ENCODE measurements at regions not wholly inside any gene's neighbourhood (a gene's known extent, or its start where the extent isn't known, plus 50 kb on each side); places are given as distances from the start of the nearest gene placed in this dataset.
"Not testable (repeated sequence)": the region's sequence is repeated elsewhere in the genome, so short reads cannot be mapped to it uniquely, and the experiment has no call there.

DNA sequence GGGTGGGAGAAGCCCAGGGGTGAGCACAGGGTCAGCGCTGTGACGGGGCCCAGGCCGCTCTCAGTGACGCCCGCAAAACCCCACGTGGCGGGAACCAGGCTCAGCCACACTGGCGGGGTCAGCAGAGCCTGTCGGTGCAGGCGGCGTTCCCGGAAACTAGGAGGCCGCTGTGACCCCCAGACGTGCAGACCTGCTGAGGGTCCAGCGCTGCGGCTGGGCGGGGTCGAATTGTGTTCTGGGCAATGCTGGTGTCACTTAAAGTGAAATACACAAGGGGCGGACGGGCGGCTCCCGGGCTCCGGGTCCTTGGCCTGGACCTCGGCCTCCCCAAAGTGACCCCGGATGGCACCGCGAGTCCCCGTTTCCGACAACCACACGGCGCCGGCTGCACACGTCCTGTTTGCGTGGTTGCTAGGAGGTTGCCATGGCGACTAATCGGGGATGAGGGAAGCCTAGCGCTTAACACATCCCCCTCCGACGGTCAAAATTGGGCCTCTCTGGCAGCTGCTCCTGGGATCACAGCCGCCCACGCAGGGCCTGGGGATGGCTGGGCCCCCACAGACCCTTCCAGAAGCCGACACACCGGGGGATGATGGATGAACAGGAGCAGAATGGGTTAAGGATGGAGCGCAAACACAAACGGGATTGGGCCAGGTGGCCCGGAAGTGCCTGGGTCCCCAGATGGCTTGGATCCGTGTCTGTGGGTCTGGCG, 81.7 kb upstream of the PRR5 start (continued):
- no peak for TF ChIP-seq BHLHE40 (IDR thresholded peaks at IDR 0.05; ENCODE audit: low read depth, low read length)

- H3K4me3 ChIP-seq (ENCODE audit: insufficient read depth, low read depth, low read length); H3K23ac ChIP-seq (ENCODE audit: low read depth, low read length); H3K4me2 ChIP-seq (ENCODE audit: low read depth, low read length); DNase-seq; H4K5ac ChIP-seq (ENCODE audit: low read depth, low read length); dilution Hi-C loops (cut with HindIII; ENCODE audit: low sequenced_read_pairs, unreplicated experiment); H3K36me3 ChIP-seq (ENCODE audit: control insufficient read depth, insufficient read depth, low read length); H2BK15ac ChIP-seq (ENCODE audit: low read depth, low read length); H3K79me1 ChIP-seq (ENCODE audit: low read depth in 1 of 2, low read length in 2 of 2); H3K9me3 ChIP-seq (ENCODE audit: control insufficient read depth, insufficient read depth, low read length); CTCF ChIA-PET; POLR2A ChIA-PET (ENCODE audit: unreplicated experiment); H3K27ac ChIP-seq (ENCODE audit: insufficient read depth, low read length); H3K56ac ChIP-seq (ENCODE audit: extremely low read depth, insufficient read depth, low read length); H3K18ac ChIP-seq (ENCODE audit: low read depth, low read length); H3K27me3 ChIP-seq (ENCODE audit: control insufficient read depth, insufficient read depth, low read length); H3K4me1 ChIP-seq (ENCODE audit: control insufficient read depth, insufficient read depth, low read length); H4K91ac ChIP-seq (ENCODE audit: insufficient read depth, low read depth, low read length); H4K20me1 ChIP-seq (ENCODE audit: insufficient read depth, low read length); H3K9ac ChIP-seq (ENCODE audit: low read depth, low read length); H2BK120ac ChIP-seq (ENCODE audit: low read depth, low read length); BruUV-seq (replicated peaks); H2BK20ac ChIP-seq (ENCODE audit: low read depth, low read length); ATAC-seq (ENCODE audit: low read depth); H3K14ac ChIP-seq (replicated peaks; ENCODE audit: low read depth, low read length): not testable (repeated sequence)
- H2BK5ac ChIP-seq (ENCODE audit: low read depth, low read length, poor library complexity, severe bottlenecking) = peak overlapping the region; percentile 68
- 87 to 100% methylated on average over 1 to 7 of the region's 16 CpGs for WGBS, 2 experiments (ENCODE audit: extremely low coverage in 2 of 2, insufficient read length in 1 of 2)
- H4K8ac ChIP-seq (ENCODE audit: low read depth in 2 of 2, low read length in 2 of 2) = 0 out of 4 replicates have a peak overlapping the region, but pooled peaks of 1 of the 2 experiments have one; percentile 10
- peak overlapping the region; percentile 42 for H2AK9ac ChIP-seq (replicated peaks; ENCODE audit: low read depth, low read length, poor library complexity)
- in situ Hi-C loops (cut with MboI; ENCODE audit: low sequenced_read_pairs) = loop anchor here (5.0 to 10.0 kb wide), 2 partner anchors 305 to 532 kb away; partner anchors contain the start of gene SHISAL1
- H2AK5ac ChIP-seq (ENCODE audit: low read depth, low read length) = peak overlapping the region; percentile 96
- intact Hi-C loops (cut with micrococcal nuclease) = loop anchor here (5.0 kb wide), 2 partner anchors 122 to 267 kb away; partner anchors contain the start of gene RTL6
- peak overlapping the region; percentile 61; the same call in 1 of the 2 replicates for H3K4ac ChIP-seq (ENCODE audit: low read depth, low read length)
- H2AFZ ChIP-seq (replicated peaks; ENCODE audit: low read length, poor library complexity) = peak overlapping the region; percentile 71
- peaks cover 12% of the 10 kb centered on the region for H3K9me1 ChIP-seq (ENCODE audit: insufficient read depth, low read length)
Measured at GRCh38 chr22:44619560-44620128, 82.4 kb upstream of the PRR5 start.

DNA sequence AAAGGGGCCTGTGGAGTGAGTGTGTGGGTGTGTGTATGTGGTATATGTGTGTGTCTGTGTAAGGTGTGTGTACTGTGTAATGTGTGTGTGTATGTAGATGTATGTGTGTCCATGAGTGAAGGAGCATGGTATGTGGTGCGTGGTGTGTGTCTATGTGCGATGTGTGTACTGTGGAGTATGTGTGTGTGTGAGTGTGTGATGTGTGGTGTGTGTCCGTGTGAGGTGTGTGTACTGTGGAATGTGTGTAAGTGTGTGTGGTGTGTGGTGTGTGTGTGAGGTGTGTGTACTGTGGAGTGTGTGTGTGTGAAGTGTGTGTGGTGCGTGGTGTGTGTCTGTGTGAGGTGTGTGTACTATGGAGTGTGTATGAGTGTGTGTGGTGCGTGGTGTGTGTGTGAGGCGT, 83.1 kb upstream of the PRR5 start:
- DNase-seq; H3K56ac ChIP-seq (ENCODE audit: extremely low read depth, insufficient read depth, low read length); CTCF ChIA-PET; H4K8ac ChIP-seq (ENCODE audit: low read depth in 2 of 2, low read length in 2 of 2); H2BK120ac ChIP-seq (ENCODE audit: low read depth, low read length); H3K4me1 ChIP-seq (ENCODE audit: control insufficient read depth, insufficient read depth, low read length); H3K4ac ChIP-seq (ENCODE audit: low read depth, low read length); dilution Hi-C loops (cut with HindIII; ENCODE audit: low sequenced_read_pairs, unreplicated experiment); H2BK20ac ChIP-seq (ENCODE audit: low read depth, low read length); BruUV-seq (replicated peaks); H3K4me3 ChIP-seq (ENCODE audit: insufficient read depth, low read depth, low read length); H3K27ac ChIP-seq (ENCODE audit: insufficient read depth, low read length); H3K36me3 ChIP-seq (ENCODE audit: control insufficient read depth, insufficient read depth, low read length); H3K9ac ChIP-seq (ENCODE audit: low read depth, low read length); H2AK9ac ChIP-seq (replicated peaks; ENCODE audit: low read depth, low read length, poor library complexity); H4K20me1 ChIP-seq (ENCODE audit: insufficient read depth, low read length); H2BK15ac ChIP-seq (ENCODE audit: low read depth, low read length); H3K18ac ChIP-seq (ENCODE audit: low read depth, low read length); H3K27me3 ChIP-seq (ENCODE audit: control insufficient read depth, insufficient read depth, low read length); ATAC-seq (ENCODE audit: low read depth); H3K23ac ChIP-seq (ENCODE audit: low read depth, low read length); in situ Hi-C loops (cut with MboI; ENCODE audit: low sequenced_read_pairs); H3K79me1 ChIP-seq (ENCODE audit: low read depth in 1 of 2, low read length in 2 of 2); intact Hi-C loops (cut with micrococcal nuclease); H4K91ac ChIP-seq (ENCODE audit: insufficient read depth, low read depth, low read length); H3K4me2 ChIP-seq (ENCODE audit: low read depth, low read length); POLR2A ChIA-PET (ENCODE audit: unreplicated experiment); H4K5ac ChIP-seq (ENCODE audit: low read depth, low read length): not testable (repeated sequence)
- H2BK5ac ChIP-seq (ENCODE audit: low read depth, low read length, poor library complexity, severe bottlenecking) = peak overlapping the region; percentile 68
- WGBS, 2 experiments (ENCODE audit: extremely low coverage in 2 of 2, insufficient read length in 1 of 2) = 90% methylated on average over 6 of the region's 6 CpGs; no CpG with 5 or more reads in 1 of the 2 experiments
- H3K9me1 ChIP-seq (ENCODE audit: insufficient read depth, low read length) = peaks cover 12% of the 10 kb centered on the region
- H2AFZ ChIP-seq (replicated peaks; ENCODE audit: low read length, poor library complexity) = peak overlapping the region; percentile 32
- peak overlapping the region; percentile 66 for H3K14ac ChIP-seq (replicated peaks; ENCODE audit: low read depth, low read length)
- peaks cover 10% of the 10 kb centered on the region for H3K9me3 ChIP-seq (ENCODE audit: control insufficient read depth, insufficient read depth, low read length)
- H2AK5ac ChIP-seq (ENCODE audit: low read depth, low read length) = peak overlapping the region; percentile 96; the same call in 1 of the 2 replicates
